Lung (tissue), 11 donors: ENCODE measurements at regions not wholly inside any gene's neighbourhood (a gene's known extent, or its start where the extent isn't known, plus 50 kb on each side); places are given as distances from the start of the nearest gene placed in this dataset.

ENCODE experiments used
- ATAC-seq: fragments of 200-7000 bp; cut with Tn5 transposase; one replicate; pipeline ENCODE4 v1.9.1; 2020; ENCODE audit warnings: moderate number of reproducible peaks; ENCODE audit not compliant: insufficient read depth, low FRiP score
- DNase-seq, 3 donors: peaks; one replicate each; pipeline ENCODE4 v3.0.0-alpha.2; 2013 to 2017
- H3K27ac ChIP-seq, 2 donors: one replicate each; pipeline ENCODE4 v1.5.1; 2013; ENCODE audit warnings: mild to moderate bottlenecking in 2 of 2, moderate library complexity in 2 of 2, control low read depth in 1 of 2, inconsistent platforms in 1 of 2, low read depth in 1 of 2, low read length in 1 of 2
- H3K27me3 ChIP-seq, 3 donors: one replicate each; pipeline ENCODE4 v1.5.1; 2013; ENCODE audit warnings: low read length in 2 of 3; ENCODE audit not compliant: control insufficient read depth in 3 of 3, insufficient read depth in 3 of 3
- H3K36me3 ChIP-seq, 4 donors: one replicate each; pipeline ENCODE4 v1.5.1; 2013; ENCODE audit warnings: low read length in 4 of 4, mild to moderate bottlenecking in 1 of 4, moderate library complexity in 1 of 4; ENCODE audit not compliant: control insufficient read depth in 4 of 4, insufficient read depth in 4 of 4
- H3K4me1 ChIP-seq, 5 donors: one replicate each; pipeline ENCODE4 v1.5.1; 2013; ENCODE audit warnings: low read length in 5 of 5, mild to moderate bottlenecking in 2 of 5, moderate library complexity in 1 of 5; ENCODE audit not compliant: control insufficient read depth in 5 of 5, insufficient read depth in 5 of 5
- H3K4me3 ChIP-seq: one replicate; pipeline ENCODE4 v1.5.1; 2013; ENCODE audit warnings: mild to moderate bottlenecking, control low read depth, moderate library complexity
- H3K9ac ChIP-seq, 2 donors: one replicate each; pipeline ENCODE4 v1.5.1; 2013; ENCODE audit warnings: low read length in 2 of 2, control low read depth in 1 of 2; ENCODE audit not compliant: insufficient read depth in 1 of 2
- H3K9me3 ChIP-seq, 4 donors: one replicate each; pipeline ENCODE4 v1.5.1; 2013; ENCODE audit warnings: low read length in 3 of 4, mild to moderate bottlenecking in 1 of 4, moderate library complexity in 1 of 4; ENCODE audit not compliant: control insufficient read depth in 4 of 4, insufficient read depth in 3 of 4
- CTCF ChIP-seq: IDR thresholded peaks from 2 replicates; pipeline ENCODE4 v1.5.1; 2012; ENCODE audit warnings: mild to moderate bottlenecking; ENCODE audit errors: control extremely low read depth, extremely low read depth
- WGBS, 2 donors: extraction: QIAGEN DNeasy Blood & Tissue Kit; methylation state at CpG; one replicate each; pipeline ENCODE4 v1.1.7; 2013; 5-methylcytosine and 5-hydroxymethylcytosine counted together
- donor health status: control.
- donor health status: control.
- donor health status: Bipolar disorder and iron deficiency.
- donor health status: healthy.
- donor health status: DM: yes; HTN: yes; CAD: no.

GRCh38 chr10:89120931-89121763 is 86.0 kb downstream of the CH25H start:
- no peak for TF ChIP-seq CTCF
- H3K27ac ChIP-seq: no peak overlapping the region
- ATAC-seq: peak; percentile 27
- no peak for DNase-seq
- no peak overlapping the region for H3K4me3 ChIP-seq
- peaks cover 0 to 3% (median 0%) of the 10 kb centered on the region in 5 donors for H3K4me1 ChIP-seq
- no peak overlapping the region for H3K9ac ChIP-seq
- no peaks in the 10 kb centered on the region for H3K9me3 ChIP-seq
- H3K36me3 ChIP-seq: no peaks in the 10 kb centered on the region
- H3K27me3 ChIP-seq: no peaks in the 10 kb centered on the region
- WGBS, 2 donors: 78 to 83% methylated on average over 5 of the region's 5 CpGs

GRCh38 chr10:89119651-89120050 is 87.5 kb downstream of the CH25H start:
- ATAC-seq: no peak
- Histone ChIP-seq H3K9me3 (no peaks in the 10 kb centered on the region), H3K27me3 (no peaks in the 10 kb centered on the region), H3K4me3 (no peak overlapping the region), H3K9ac (no peak overlapping the region), H3K27ac (no peak overlapping the region), H3K4me1 (peaks cover 0 to 3% (median 0%) of the 10 kb centered on the region in 5 donors), H3K36me3 (no peaks in the 10 kb centered on the region)
- 94 to 100% methylated on average over 1 of the region's 1 CpG for WGBS, 2 donors
- TF ChIP-seq CTCF: no peak
- DNase-seq: no peak

- H3K9ac ChIP-seq: no peak overlapping the region
- no peak for TF ChIP-seq CTCF
- no peak overlapping the region for H3K27ac ChIP-seq
- H3K4me3 ChIP-seq: no peak overlapping the region
- no peaks in the 10 kb centered on the region for H3K36me3 ChIP-seq
- no peak for DNase-seq
- no peaks in the 10 kb centered on the region for H3K27me3 ChIP-seq
- no peak for ATAC-seq
- H3K9me3 ChIP-seq: no peaks in the 10 kb centered on the region
- WGBS, 2 donors: 0 to 94% methylated on average over 1 of the region's 1 CpG
- peaks cover 0 to 3% (median 0%) of the 10 kb centered on the region in 5 donors for H3K4me1 ChIP-seq
Measured at GRCh38 chr10:89118091-89118490, 89.0 kb downstream of the CH25H start.
